Calu3 (cell line): ENCODE measurements at regions not wholly inside any gene's neighbourhood (a gene's known extent, or its start where the extent isn't known, plus 50 kb on each side); places are given as distances from the start of the nearest gene placed in this dataset.

Experiments
- BruUV-seq: library from RNA; stranded (reverse); fragments of 400-500 nt; replicated peaks from 2 replicates; lab custom pipeline; 2021; lab: Mats Ljungman, UMichigan
- CTCF ChIA-PET: fragments of 300-600 bp; sonication (Branson Sonifier 250); formaldehyde crosslinking; loops from one replicate; lab custom pipeline; 2022; ENCODE audit warnings: antibody characterized with exemption; lab: Charles Lee
- DNase-seq: peaks from one replicate; pipeline ENCODE4 v3.0.0; 2022
- H3K27ac Mint-ChIP-seq: one replicate; pipeline ENCODE4 v1.8.0; 2022; ENCODE audit warnings: mixed read lengths; ENCODE audit not compliant: unreplicated experiment
- H3K27me3 Mint-ChIP-seq: one replicate; pipeline ENCODE4 v1.8.0; 2022; ENCODE audit warnings: mixed read lengths; ENCODE audit not compliant: unreplicated experiment
- H3K36me3 Mint-ChIP-seq: one replicate; pipeline ENCODE4 v1.8.0; 2022; ENCODE audit warnings: mild to moderate bottlenecking, moderate library complexity, mixed read lengths; ENCODE audit not compliant: insufficient read depth, unreplicated experiment
- H3K4me1 Mint-ChIP-seq: one replicate; pipeline ENCODE4 v1.8.0; 2022; ENCODE audit warnings: mild to moderate bottlenecking, low read depth, mixed read lengths; ENCODE audit not compliant: unreplicated experiment
- H3K4me3 Mint-ChIP-seq: one replicate; pipeline ENCODE4 v1.8.0; 2022; ENCODE audit warnings: mild to moderate bottlenecking, low read depth, moderate library complexity, mixed read lengths; ENCODE audit not compliant: unreplicated experiment
- H3K9me3 Mint-ChIP-seq: one replicate; pipeline ENCODE4 v1.8.0; 2022; ENCODE audit warnings: low read depth, mixed read lengths; ENCODE audit not compliant: unreplicated experiment
- CTCF ChIP-seq: fragments of 200-600 bp; IDR thresholded peaks from one replicate; pipeline ENCODE4 v1.8.0; 2022; ENCODE audit warnings: antibody characterized with exemption; ENCODE audit not compliant: unreplicated experiment
- intact Hi-C: fragments of 100-400 bp; cut with micrococcal nuclease; formaldehyde crosslinking; loops from one replicate; pipeline ENCODE4 v1.10.0; 2022; ENCODE audit not compliant: unreplicated experiment

- CTCF ChIA-PET, result interaction anchor here (1.4 kb wide), 1 partner anchor 10 kb away, joined by 6 read pairs; no protein-coding TSS in a partner anchor
- no peak overlapping the region for H3K4me3 Mint-ChIP-seq
- peaks cover 23% of the 10 kb centered on the region for H3K27me3 Mint-ChIP-seq
- BruUV-seq, result no TSS peak
- H3K36me3 Mint-ChIP-seq, result no peaks in the 10 kb centered on the region
- intact Hi-C loops, result no loop called here
- DNase-seq, result no peak
- H3K27ac Mint-ChIP-seq, result no peak overlapping the region
- H3K4me1 Mint-ChIP-seq, result peaks cover 10% of the 10 kb centered on the region
- no peak for TF ChIP-seq CTCF
- peaks cover 2% of the 10 kb centered on the region for H3K9me3 Mint-ChIP-seq
Observed at GRCh38 chr1:245052258-245052657, 102.5 kb upstream of the KIF26B start.

GRCh38 chr1:245051349-245052221 lies 103.2 kb upstream of the KIF26B start:
- H3K4me3 Mint-ChIP-seq, result no peak overlapping the region
- CTCF ChIA-PET, result interaction anchor here (0.6 to 1.4 kb wide), 2 partner anchors 9 to 52 kb away, joined by 3 to 6 read pairs; no protein-coding TSS in a partner anchor
- H3K36me3 Mint-ChIP-seq, result no peaks in the 10 kb centered on the region
- no TSS peak for BruUV-seq
- intact Hi-C loops, result no loop called here
- TF ChIP-seq CTCF, result no peak
- peaks cover 2% of the 10 kb centered on the region for H3K9me3 Mint-ChIP-seq
- H3K4me1 Mint-ChIP-seq, result peaks cover 10% of the 10 kb centered on the region
- peak; percentile 30 for DNase-seq
- no peak overlapping the region for H3K27ac Mint-ChIP-seq
- peaks cover 23% of the 10 kb centered on the region for H3K27me3 Mint-ChIP-seq

GRCh38 chr1:245046769-245047168 lies 108.0 kb upstream of the KIF26B start:
- H3K9me3 Mint-ChIP-seq, result no peaks in the 10 kb centered on the region
- intact Hi-C loops, result loop anchor here (10.0 kb wide), 1 partner anchor 442 kb away; no protein-coding TSS in a partner anchor
- peaks cover 27% of the 10 kb centered on the region for H3K4me1 Mint-ChIP-seq
- no peak for TF ChIP-seq CTCF
- no TSS peak for BruUV-seq
- DNase-seq, result no peak
- no peak overlapping the region for H3K4me3 Mint-ChIP-seq
- CTCF ChIA-PET, result no interaction called here
- no peaks in the 10 kb centered on the region for H3K27me3 Mint-ChIP-seq
- H3K27ac Mint-ChIP-seq, result no peak overlapping the region
- H3K36me3 Mint-ChIP-seq, result peaks cover 7% of the 10 kb centered on the region

- no peak for DNase-seq
- peaks cover 7% of the 10 kb centered on the region for H3K36me3 Mint-ChIP-seq
- BruUV-seq, result no TSS peak
- CTCF ChIA-PET, result interaction anchor here (0.8 kb wide), 1 partner anchor 245 kb away, joined by 3 read pairs; no protein-coding TSS in a partner anchor
- H3K9me3 Mint-ChIP-seq, result no peaks in the 10 kb centered on the region
- no peaks in the 10 kb centered on the region for H3K27me3 Mint-ChIP-seq
- peaks cover 22% of the 10 kb centered on the region for H3K4me1 Mint-ChIP-seq
- intact Hi-C loops, result loop anchor here (10.0 kb wide), 1 partner anchor 442 kb away; no protein-coding TSS in a partner anchor
- no peak overlapping the region for H3K4me3 Mint-ChIP-seq
- no peak for TF ChIP-seq CTCF
- H3K27ac Mint-ChIP-seq, result no peak overlapping the region
Observed at GRCh38 chr1:245046315-245046714, 108.5 kb upstream of the KIF26B start.
